ENCODE measurements at regions not wholly inside any gene's neighbourhood (a gene's known extent, or its start where the extent isn't known, plus 50 kb on each side); places are given as distances from the start of the nearest gene placed in this dataset.

GRCh38 chr20:11350126-11351005, 567.3 kb upstream of the BTBD3 start:
- ChIA-PET CTCF (interaction anchor here (1.8 kb wide), 1 partner anchor 145 kb away, joined by 4 read pairs; no protein-coding TSS in a partner anchor), POLR2A (no interaction called here)
- DNase-seq (ENCODE audit: low spot score) (no peak), ATAC-seq (no peak)
- Mint-ChIP-seq H3K4me1 (peaks cover 26% of the 10 kb centered on the region), H3K9me3 (peaks cover 24% of the 10 kb centered on the region), H3K4me3 (no peak overlapping the region), H3K27me3 (ENCODE audit: low read depth) (no peaks in the 10 kb centered on the region), H3K27ac (no peak overlapping the region), H3K36me3 (peaks cover 15% of the 10 kb centered on the region)
- TF ChIP-seq, protein P1, sequence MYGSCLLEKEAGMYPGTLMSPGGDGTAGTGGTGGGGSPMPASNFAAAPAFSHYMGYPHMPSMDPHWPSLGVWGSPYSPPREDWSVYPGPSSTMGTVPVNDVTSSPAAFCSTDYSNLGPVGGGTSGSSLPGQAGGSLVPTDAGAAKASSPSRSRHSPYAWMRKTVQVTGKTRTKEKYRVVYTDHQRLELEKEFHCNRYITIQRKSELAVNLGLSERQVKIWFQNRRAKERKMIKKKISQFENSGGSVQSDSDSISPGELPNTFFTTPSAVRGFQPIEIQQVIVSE (CRISPR knock-in tag; IDR thresholded peaks at IDR 0.05; ENCODE audit: borderline replicate concordance) = no peak
- TF ChIP-seq TEAD4 (CRISPR knock-in tag; IDR thresholded peaks at IDR 0.05) (no peak), TEAD1 (CRISPR knock-in tag; IDR thresholded peaks at IDR 0.05) (no peak), ZNF138 (CRISPR knock-in tag; conservative IDR thresholded peaks at IDR 0.05) (no peak), RORB (CRISPR knock-in tag; IDR thresholded peaks at IDR 0.05) (no peak), HMGA2 (CRISPR knock-in tag; IDR thresholded peaks at IDR 0.05) (no peak), ZNF425 (CRISPR knock-in tag; conservative IDR thresholded peaks at IDR 0.05) (no peak), SOX15 (CRISPR knock-in tag; IDR thresholded peaks at IDR 0.05) (no peak), ELF4 (CRISPR knock-in tag; IDR thresholded peaks at IDR 0.05; ENCODE audit: low read depth) (no peak), EMX1 (CRISPR knock-in tag; IDR thresholded peaks at IDR 0.05) (no peak), OVOL2 (CRISPR knock-in tag; IDR thresholded peaks at IDR 0.05; ENCODE audit: borderline replicate concordance) (no peak), ETV6 (CRISPR knock-in tag; IDR thresholded peaks at IDR 0.05) (no peak)
- TF ChIP-seq, protein P2, sequence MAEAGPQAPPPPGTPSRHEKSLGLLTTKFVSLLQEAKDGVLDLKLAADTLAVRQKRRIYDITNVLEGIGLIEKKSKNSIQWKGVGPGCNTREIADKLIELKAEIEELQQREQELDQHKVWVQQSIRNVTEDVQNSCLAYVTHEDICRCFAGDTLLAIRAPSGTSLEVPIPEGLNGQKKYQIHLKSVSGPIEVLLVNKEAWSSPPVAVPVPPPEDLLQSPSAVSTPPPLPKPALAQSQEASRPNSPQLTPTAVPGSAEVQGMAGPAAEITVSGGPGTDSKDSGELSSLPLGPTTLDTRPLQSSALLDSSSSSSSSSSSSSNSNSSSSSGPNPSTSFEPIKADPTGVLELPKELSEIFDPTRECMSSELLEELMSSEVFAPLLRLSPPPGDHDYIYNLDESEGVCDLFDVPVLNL (CRISPR knock-in tag; IDR thresholded peaks at IDR 0.05; ENCODE audit: borderline replicate concordance, low read depth) = no peak
- TF ChIP-seq, protein P3, sequence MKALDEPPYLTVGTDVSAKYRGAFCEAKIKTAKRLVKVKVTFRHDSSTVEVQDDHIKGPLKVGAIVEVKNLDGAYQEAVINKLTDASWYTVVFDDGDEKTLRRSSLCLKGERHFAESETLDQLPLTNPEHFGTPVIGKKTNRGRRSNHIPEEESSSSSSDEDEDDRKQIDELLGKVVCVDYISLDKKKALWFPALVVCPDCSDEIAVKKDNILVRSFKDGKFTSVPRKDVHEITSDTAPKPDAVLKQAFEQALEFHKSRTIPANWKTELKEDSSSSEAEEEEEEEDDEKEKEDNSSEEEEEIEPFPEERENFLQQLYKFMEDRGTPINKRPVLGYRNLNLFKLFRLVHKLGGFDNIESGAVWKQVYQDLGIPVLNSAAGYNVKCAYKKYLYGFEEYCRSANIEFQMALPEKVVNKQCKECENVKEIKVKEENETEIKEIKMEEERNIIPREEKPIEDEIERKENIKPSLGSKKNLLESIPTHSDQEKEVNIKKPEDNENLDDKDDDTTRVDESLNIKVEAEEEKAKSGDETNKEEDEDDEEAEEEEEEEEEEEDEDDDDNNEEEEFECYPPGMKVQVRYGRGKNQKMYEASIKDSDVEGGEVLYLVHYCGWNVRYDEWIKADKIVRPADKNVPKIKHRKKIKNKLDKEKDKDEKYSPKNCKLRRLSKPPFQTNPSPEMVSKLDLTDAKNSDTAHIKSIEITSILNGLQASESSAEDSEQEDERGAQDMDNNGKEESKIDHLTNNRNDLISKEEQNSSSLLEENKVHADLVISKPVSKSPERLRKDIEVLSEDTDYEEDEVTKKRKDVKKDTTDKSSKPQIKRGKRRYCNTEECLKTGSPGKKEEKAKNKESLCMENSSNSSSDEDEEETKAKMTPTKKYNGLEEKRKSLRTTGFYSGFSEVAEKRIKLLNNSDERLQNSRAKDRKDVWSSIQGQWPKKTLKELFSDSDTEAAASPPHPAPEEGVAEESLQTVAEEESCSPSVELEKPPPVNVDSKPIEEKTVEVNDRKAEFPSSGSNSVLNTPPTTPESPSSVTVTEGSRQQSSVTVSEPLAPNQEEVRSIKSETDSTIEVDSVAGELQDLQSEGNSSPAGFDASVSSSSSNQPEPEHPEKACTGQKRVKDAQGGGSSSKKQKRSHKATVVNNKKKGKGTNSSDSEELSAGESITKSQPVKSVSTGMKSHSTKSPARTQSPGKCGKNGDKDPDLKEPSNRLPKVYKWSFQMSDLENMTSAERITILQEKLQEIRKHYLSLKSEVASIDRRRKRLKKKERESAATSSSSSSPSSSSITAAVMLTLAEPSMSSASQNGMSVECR (CRISPR knock-in tag; IDR thresholded peaks at IDR 0.05; ENCODE audit: borderline replicate concordance) = no peak
- TF ChIP-seq, protein P4, sequence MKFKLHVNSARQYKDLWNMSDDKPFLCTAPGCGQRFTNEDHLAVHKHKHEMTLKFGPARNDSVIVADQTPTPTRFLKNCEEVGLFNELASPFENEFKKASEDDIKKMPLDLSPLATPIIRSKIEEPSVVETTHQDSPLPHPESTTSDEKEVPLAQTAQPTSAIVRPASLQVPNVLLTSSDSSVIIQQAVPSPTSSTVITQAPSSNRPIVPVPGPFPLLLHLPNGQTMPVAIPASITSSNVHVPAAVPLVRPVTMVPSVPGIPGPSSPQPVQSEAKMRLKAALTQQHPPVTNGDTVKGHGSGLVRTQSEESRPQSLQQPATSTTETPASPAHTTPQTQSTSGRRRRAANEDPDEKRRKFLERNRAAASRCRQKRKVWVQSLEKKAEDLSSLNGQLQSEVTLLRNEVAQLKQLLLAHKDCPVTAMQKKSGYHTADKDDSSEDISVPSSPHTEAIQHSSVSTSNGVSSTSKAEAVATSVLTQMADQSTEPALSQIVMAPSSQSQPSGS (CRISPR knock-in tag; IDR thresholded peaks at IDR 0.05; ENCODE audit: borderline replicate concordance, low read depth) = no peak
